CD8-positive, alpha-beta memory T cell (primary cell): ENCODE measurements at regions not wholly inside any gene's neighbourhood (a gene's known extent, or its start where the extent isn't known, plus 50 kb on each side); places are given as distances from the start of the nearest gene placed in this dataset.

Experiments
- CTCF ChIA-PET: fragments of 350-600 bp; sonication (Branson Sonifier 250); formaldehyde crosslinking; loops from one replicate; lab custom pipeline; 2021; ENCODE audit warnings: antibody characterized with exemption; lab: Charles Lee
- POLR2A ChIA-PET: fragments of 350-600 bp; sonication (Branson Sonifier 250); formaldehyde crosslinking; loops from one replicate; lab custom pipeline; 2021; ENCODE audit warnings: antibody characterized with exemption; lab: Charles Lee
- DNase-seq, 5 donors: peaks; one replicate each; pipeline versions ENCODE4 v3.0.0 to v3.0.0-alpha.2; 2020 to 2022; ENCODE audit warnings: mixed read lengths in 1 of 5
- H3K27ac ChIP-seq: one replicate; pipeline ENCODE4 v1.7.0; 2013; ENCODE audit warnings: low read depth, mild to moderate bottlenecking, low read length, moderate library complexity
- H3K27me3 ChIP-seq: 2 replicates; pipeline ENCODE4 v1.7.0; 2013; ENCODE audit warnings: low read length, mild to moderate bottlenecking; ENCODE audit not compliant: insufficient read depth, poor library complexity, severe bottlenecking
- H3K36me3 ChIP-seq: 2 replicates; pipeline ENCODE4 v1.7.0; 2013; ENCODE audit warnings: mild to moderate bottlenecking, low read length, moderate library complexity; ENCODE audit not compliant: insufficient read depth
- H3K4me1 ChIP-seq: 2 replicates; pipeline ENCODE4 v1.7.0; 2013; ENCODE audit warnings: mild to moderate bottlenecking, low read length, moderate library complexity; ENCODE audit not compliant: insufficient read depth
- H3K4me3 ChIP-seq: 2 replicates; pipeline ENCODE4 v1.7.0; 2013; ENCODE audit warnings: mild to moderate bottlenecking, low read length
- H3K9me3 ChIP-seq: 2 replicates; pipeline ENCODE4 v1.7.0; 2013; ENCODE audit warnings: mild to moderate bottlenecking, low read length
- H3K27ac Mint-ChIP-seq, 8 donors: one replicate each; pipeline ENCODE4 v1.8.0; 2020 to 2021; ENCODE audit warnings: mixed read lengths in 8 of 8, mild to moderate bottlenecking in 6 of 8, inconsistent platforms in 3 of 8, moderate library complexity in 3 of 8
- H3K27me3 Mint-ChIP-seq, 2 donors: one replicate each; pipeline ENCODE4 v1.8.0; 2020 to 2021; ENCODE audit warnings: mixed read lengths in 2 of 2, mild to moderate bottlenecking in 1 of 2, moderate library complexity in 1 of 2
- H3K36me3 Mint-ChIP-seq, 3 donors: one replicate each; pipeline ENCODE4 v1.8.0; 2020 to 2021; ENCODE audit warnings: mixed read lengths in 3 of 3, inconsistent platforms in 1 of 3, mild to moderate bottlenecking in 1 of 3
- H3K4me1 Mint-ChIP-seq, 3 donors: one replicate each; pipeline ENCODE4 v1.8.0; 2020 to 2021; ENCODE audit warnings: mixed read lengths in 3 of 3, inconsistent platforms in 1 of 3, mild to moderate bottlenecking in 1 of 3
- H3K4me3 Mint-ChIP-seq, 7 donors: one replicate each; pipeline ENCODE4 v1.8.0; 2020 to 2021; ENCODE audit warnings: mixed read lengths in 7 of 7, mild to moderate bottlenecking in 6 of 7, moderate library complexity in 4 of 7, inconsistent platforms in 2 of 7
- H3K9me3 Mint-ChIP-seq, 5 donors: one replicate each; pipeline ENCODE4 v1.8.0; 2020 to 2022; ENCODE audit warnings: mixed read lengths in 5 of 5, mild to moderate bottlenecking in 3 of 5, moderate library complexity in 2 of 5, inconsistent platforms in 1 of 5

GRCh38 chr3:74066456-74066855 lies 441.7 kb upstream of the PDZRN3 start:
- POLR2A ChIA-PET = no interaction called here
- H3K9me3 ChIP-seq = peaks cover 3% of the 10 kb centered on the region
- no peak overlapping the region for H3K27ac Mint-ChIP-seq

DNA sequence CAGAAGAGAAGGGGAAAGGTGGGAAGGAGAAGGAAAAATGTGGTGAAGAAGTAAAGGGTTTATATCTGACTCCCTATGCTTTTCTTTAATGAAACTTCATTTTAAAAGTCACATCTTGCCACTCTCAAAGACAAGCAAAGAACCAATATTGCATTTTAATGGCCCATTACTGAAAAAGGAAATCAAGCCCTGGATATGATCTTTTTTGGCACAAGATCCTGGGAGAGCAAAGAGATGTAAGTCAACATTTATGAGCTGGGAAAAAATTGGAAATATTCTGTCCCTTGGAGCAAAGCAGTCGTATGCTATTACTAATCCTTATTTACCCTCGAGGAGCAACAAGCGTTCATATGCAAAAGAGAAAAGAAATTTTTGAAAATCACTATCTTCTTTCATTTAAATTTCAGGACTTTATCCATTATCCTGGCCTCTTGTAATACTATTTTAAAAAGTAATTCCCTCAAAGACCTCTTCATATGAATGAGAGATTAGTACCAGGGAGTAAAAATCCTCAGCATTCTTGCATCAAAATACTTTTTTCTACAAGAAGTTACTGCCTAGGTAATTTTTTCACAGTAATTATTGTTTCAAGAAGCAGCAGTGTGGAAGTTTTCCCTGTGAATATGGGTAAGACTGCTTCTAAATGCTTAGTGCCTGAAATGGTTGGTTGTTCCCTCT lies 435.3 kb upstream of the PDZRN3 start:
- ChIA-PET CTCF (no interaction called here), POLR2A (no interaction called here)
- Histone ChIP-seq H3K4me1 (no peaks in the 10 kb centered on the region), H3K4me3 (no peak overlapping the region), H3K27me3 (no peaks in the 10 kb centered on the region), H3K9me3 (peaks cover 3% of the 10 kb centered on the region), H3K36me3 (no peaks in the 10 kb centered on the region), H3K27ac (no peak overlapping the region)
- Mint-ChIP-seq H3K27ac (no peak overlapping the region), H3K9me3 (peaks cover 0 to 46% (median 15%) of the 10 kb centered on the region in 5 donors), H3K4me1 (no peaks in the 10 kb centered on the region), H3K4me3 (no peak overlapping the region), H3K36me3 (no peaks in the 10 kb centered on the region), H3K27me3 (no peaks in the 10 kb centered on the region)
- no peak for DNase-seq

More at GRCh38 chr3:74066456-74066855, 441.7 kb upstream of the PDZRN3 start:
- peaks cover 0 to under 1% of the 10 kb centered on the region in 2 donors for H3K27me3 Mint-ChIP-seq
- DNase-seq = no peak
- Histone ChIP-seq H3K27me3 (no peaks in the 10 kb centered on the region), H3K27ac (no peak overlapping the region), H3K4me1 (no peaks in the 10 kb centered on the region), H3K4me3 (no peak overlapping the region), H3K36me3 (no peaks in the 10 kb centered on the region)
- H3K36me3 Mint-ChIP-seq = peaks cover 0 to 2% (median 0%) of the 10 kb centered on the region in 3 donors
- CTCF ChIA-PET = no interaction called here
- no peak overlapping the region for H3K4me3 Mint-ChIP-seq
- H3K9me3 Mint-ChIP-seq = peaks cover 7 to 26% (median 13%) of the 10 kb centered on the region in 5 donors
- H3K4me1 Mint-ChIP-seq = no peaks in the 10 kb centered on the region

DNA sequence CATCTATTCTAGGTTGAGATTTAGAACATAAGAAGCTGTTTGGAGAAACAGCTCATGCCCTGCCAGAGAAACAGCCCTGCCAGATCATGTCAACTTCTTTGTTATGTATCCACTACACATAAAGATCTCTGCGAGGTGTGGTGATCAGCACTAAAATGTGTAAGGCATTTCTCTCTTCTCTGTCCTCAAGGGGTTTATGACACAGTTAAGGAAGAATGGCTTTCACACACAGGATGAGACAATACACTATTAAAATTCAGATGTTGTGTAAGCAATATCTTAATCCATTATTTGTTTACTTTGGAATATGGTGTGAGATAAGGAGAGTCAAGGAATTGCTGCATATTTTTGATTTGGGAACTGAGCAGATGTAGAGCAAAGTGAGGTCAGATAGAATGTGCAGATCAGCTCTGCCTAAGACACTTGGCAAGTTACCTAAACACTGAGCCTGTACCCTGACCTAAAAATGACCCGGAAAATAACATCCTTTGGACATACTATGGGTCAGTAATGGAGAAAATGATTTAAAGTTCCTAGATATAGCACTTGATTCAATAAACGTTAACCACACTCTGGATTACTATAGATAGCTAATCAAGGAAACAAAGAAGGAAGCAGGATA lies 434.7 kb upstream of the PDZRN3 start:
- H3K36me3 Mint-ChIP-seq = no peaks in the 10 kb centered on the region
- H3K36me3 ChIP-seq = no peaks in the 10 kb centered on the region
- CTCF ChIA-PET = no interaction called here

DNA sequence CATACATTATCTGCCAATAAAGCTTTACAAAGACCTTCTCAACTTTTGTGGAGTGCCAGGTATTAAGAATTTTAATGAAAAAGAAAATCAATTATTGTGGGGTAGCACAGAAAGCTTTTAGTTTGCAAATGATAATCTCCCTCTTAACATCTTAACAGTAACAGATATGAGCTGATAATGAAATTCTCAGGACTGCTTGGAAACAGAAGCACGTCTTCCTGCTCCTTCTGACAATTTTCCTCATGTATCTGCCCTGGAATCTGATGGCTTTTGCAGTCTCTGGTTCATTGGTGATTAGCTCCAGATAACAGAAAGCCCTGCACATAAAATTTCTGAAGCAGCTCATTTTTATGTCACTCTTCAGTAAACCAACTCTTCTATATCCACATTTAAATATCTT lies 432.4 kb upstream of the PDZRN3 start:
- Mint-ChIP-seq H3K4me1 (no peaks in the 10 kb centered on the region), H3K27ac (no peak overlapping the region), H3K9me3 (peaks cover 0 to 42% (median 12%) of the 10 kb centered on the region in 5 donors), H3K36me3 (no peaks in the 10 kb centered on the region), H3K4me3 (no peak overlapping the region), H3K27me3 (no peaks in the 10 kb centered on the region)
- H3K27ac ChIP-seq = no peak overlapping the region
- ChIA-PET POLR2A (no interaction called here), CTCF (no interaction called here)
- no peak for DNase-seq
- H3K27me3 ChIP-seq = no peaks in the 10 kb centered on the region
- no peaks in the 10 kb centered on the region for H3K9me3 ChIP-seq
- no peak overlapping the region for H3K4me3 ChIP-seq
- H3K36me3 ChIP-seq = no peaks in the 10 kb centered on the region
- no peaks in the 10 kb centered on the region for H3K4me1 ChIP-seq

More for the DNA sequence above, 434.7 kb upstream of the PDZRN3 start:
- no peak overlapping the region for H3K4me3 Mint-ChIP-seq
- Histone ChIP-seq H3K4me1 (no peaks in the 10 kb centered on the region), H3K27ac (no peak overlapping the region), H3K9me3 (peaks cover 3% of the 10 kb centered on the region), H3K4me3 (no peak overlapping the region), H3K27me3 (no peaks in the 10 kb centered on the region)
- DNase-seq = no peak
- no peaks in the 10 kb centered on the region for H3K27me3 Mint-ChIP-seq
- H3K27ac Mint-ChIP-seq = no peak overlapping the region
- peaks cover 0 to 46% (median 15%) of the 10 kb centered on the region in 5 donors for H3K9me3 Mint-ChIP-seq
- no peaks in the 10 kb centered on the region for H3K4me1 Mint-ChIP-seq
- POLR2A ChIA-PET = no interaction called here

GRCh38 chr3:74055061-74055460 lies 430.3 kb upstream of the PDZRN3 start:
- no peak for DNase-seq
- no peak overlapping the region for H3K4me3 ChIP-seq
- H3K27me3 Mint-ChIP-seq = no peaks in the 10 kb centered on the region
- H3K4me3 Mint-ChIP-seq = no peak overlapping the region
- no peaks in the 10 kb centered on the region for H3K9me3 ChIP-seq
- H3K36me3 ChIP-seq = no peaks in the 10 kb centered on the region
- H3K27me3 ChIP-seq = no peaks in the 10 kb centered on the region
- no peaks in the 10 kb centered on the region for H3K4me1 Mint-ChIP-seq
- ChIA-PET CTCF (interaction anchor here (1.0 kb wide), 1 partner anchor 14 kb away, joined by 3 read pairs; no protein-coding TSS in a partner anchor), POLR2A (no interaction called here)
- no peak overlapping the region for H3K27ac Mint-ChIP-seq
- H3K9me3 Mint-ChIP-seq = peaks cover 1 to 34% (median 9%) of the 10 kb centered on the region in 5 donors
- H3K27ac ChIP-seq = no peak overlapping the region
- no peaks in the 10 kb centered on the region for H3K36me3 Mint-ChIP-seq
- H3K4me1 ChIP-seq = no peaks in the 10 kb centered on the region

- Histone ChIP-seq H3K4me1 (no peaks in the 10 kb centered on the region), H3K27ac (no peak overlapping the region), H3K36me3 (no peaks in the 10 kb centered on the region), H3K27me3 (no peaks in the 10 kb centered on the region), H3K9me3 (no peaks in the 10 kb centered on the region), H3K4me3 (no peak overlapping the region)
- DNase-seq = no peak
- H3K27ac Mint-ChIP-seq = no peak overlapping the region
- ChIA-PET POLR2A (no interaction called here), CTCF (no interaction called here)
- H3K27me3 Mint-ChIP-seq = no peaks in the 10 kb centered on the region
- no peak overlapping the region for H3K4me3 Mint-ChIP-seq
- peaks cover 1 to 34% (median 6%) of the 10 kb centered on the region in 5 donors for H3K9me3 Mint-ChIP-seq
- no peaks in the 10 kb centered on the region for H3K36me3 Mint-ChIP-seq
- H3K4me1 Mint-ChIP-seq = no peaks in the 10 kb centered on the region
These were observed 429.8 kb upstream of the PDZRN3 start for GRCh38 chr3:74054566-74054965.

- Mint-ChIP-seq H3K4me3 (no peak overlapping the region), H3K4me1 (no peaks in the 10 kb centered on the region), H3K27me3 (no peaks in the 10 kb centered on the region), H3K36me3 (no peaks in the 10 kb centered on the region), H3K27ac (no peak overlapping the region), H3K9me3 (peaks cover 2 to 28% (median 5%) of the 10 kb centered on the region in 5 donors)
- Histone ChIP-seq H3K4me3 (no peak overlapping the region), H3K36me3 (no peaks in the 10 kb centered on the region), H3K4me1 (no peaks in the 10 kb centered on the region), H3K27ac (no peak overlapping the region), H3K27me3 (no peaks in the 10 kb centered on the region), H3K9me3 (no peaks in the 10 kb centered on the region)
- ChIA-PET CTCF (no interaction called here), POLR2A (no interaction called here)
- no peak for DNase-seq
These were observed 429.3 kb upstream of the PDZRN3 start for GRCh38 chr3:74053970-74054516.

DNA sequence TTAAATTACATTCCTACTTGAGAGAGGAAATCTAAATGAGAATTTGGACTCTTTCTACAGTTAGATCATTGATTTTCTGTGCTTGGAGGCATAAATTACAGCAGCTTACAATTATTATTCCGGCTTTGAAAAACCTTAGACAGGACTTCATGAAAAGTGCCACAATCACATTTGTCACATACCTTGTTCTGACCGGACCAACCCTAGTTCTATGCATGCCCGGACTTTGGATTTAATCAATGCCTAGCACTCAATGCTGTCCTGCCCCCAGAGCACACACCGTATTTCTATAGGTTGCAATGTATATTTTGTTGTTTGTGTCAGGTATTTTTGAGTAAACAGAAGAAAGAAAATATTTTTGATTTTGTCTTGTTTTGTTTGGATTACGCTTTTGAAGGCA lies 424.7 kb upstream of the PDZRN3 start:
- CTCF ChIA-PET = no interaction called here
- Histone ChIP-seq H3K27ac (no peak overlapping the region), H3K4me3 (no peak overlapping the region), H3K27me3 (no peaks in the 10 kb centered on the region), H3K4me1 (no peaks in the 10 kb centered on the region), H3K9me3 (no peaks in the 10 kb centered on the region), H3K36me3 (no peaks in the 10 kb centered on the region)
- POLR2A ChIA-PET = no interaction called here
- H3K27me3 Mint-ChIP-seq = no peaks in the 10 kb centered on the region
- no peak overlapping the region for H3K27ac Mint-ChIP-seq
- H3K4me1 Mint-ChIP-seq = no peaks in the 10 kb centered on the region
- H3K36me3 Mint-ChIP-seq = no peaks in the 10 kb centered on the region
- no peak for DNase-seq
- peaks cover 4 to 19% (median 6%) of the 10 kb centered on the region in 5 donors for H3K9me3 Mint-ChIP-seq
- no peak overlapping the region for H3K4me3 Mint-ChIP-seq
